Heart left ventricle (tissue), 13 donors: ENCODE measurements at regions not wholly inside any gene's neighbourhood (a gene's known extent, or its start where the extent isn't known, plus 50 kb on each side); places are given as distances from the start of the nearest gene placed in this dataset.

ENCODE experiments used
- CTCF ChIP-seq, 12 donors: fragments of 200-600 bp; sonication (generic) in 4 of 12; IDR thresholded peaks; one replicate each; pipeline versions ENCODE4 v1.5.0 to v1.8.0; 2018 to 2022; ENCODE audit warnings: antibody characterized with exemption in 12 of 12, mild to moderate bottlenecking in 5 of 12
- POLR2A ChIP-seq, 2 donors: fragments of 450-650 bp; IDR thresholded peaks; one replicate each; pipeline ENCODE4 v1.6.1; 2017; ENCODE audit warnings: antibody characterized with exemption in 2 of 2, mild to moderate bottlenecking in 2 of 2, moderate library complexity in 2 of 2
- donor health status: ischemic (EF 13 %, LVEDD 7.1; RV severe dilation, severe dysfunction).
- donor health status: DM: no; HTN: yes; CAD: no.
- donor health status: DM: no; HTN: no; CAD: no.
- donor health status: ischemic (EF 25% LVEDD 6.9; RV normal size, moderate dysfunction).
- donor health status: ischemic (EF 25% LVEDD 5.7; RV mildly dilated, moderate dysfunction).
- donor health status: ischemic (EF 35%, LVEDD 5.7; RV mildly dilated, moderate dysfunction).
- donor health status: nonischemic (EF 11% LVEDD 7.7; RV severe dilation, severe dysfunction).
- donor health status: DM: yes; HTN: yes; CAD: no.
- donor health status: PGD.
- donor health status: ischemic (EF 29% LVEDD 5.4; RV normal size, mild dysfunction).
- donor health status: nonischemic (EF 23%, LVEDD 6.1; RV moderate dilation, normal function).

GRCh38 chr9:90000925-90001324, 396.1 kb downstream of the GADD45G start:
- no peak for TF ChIP-seq CTCF (IDR thresholded peaks at IDR 0.05)
- no peak for TF ChIP-seq POLR2A (IDR thresholded peaks at IDR 0.05)
